ENCODE measurements at regions not wholly inside any gene's neighbourhood (a gene's known extent, or its start where the extent isn't known, plus 50 kb on each side); places are given as distances from the start of the nearest gene placed in this dataset.

DNA sequence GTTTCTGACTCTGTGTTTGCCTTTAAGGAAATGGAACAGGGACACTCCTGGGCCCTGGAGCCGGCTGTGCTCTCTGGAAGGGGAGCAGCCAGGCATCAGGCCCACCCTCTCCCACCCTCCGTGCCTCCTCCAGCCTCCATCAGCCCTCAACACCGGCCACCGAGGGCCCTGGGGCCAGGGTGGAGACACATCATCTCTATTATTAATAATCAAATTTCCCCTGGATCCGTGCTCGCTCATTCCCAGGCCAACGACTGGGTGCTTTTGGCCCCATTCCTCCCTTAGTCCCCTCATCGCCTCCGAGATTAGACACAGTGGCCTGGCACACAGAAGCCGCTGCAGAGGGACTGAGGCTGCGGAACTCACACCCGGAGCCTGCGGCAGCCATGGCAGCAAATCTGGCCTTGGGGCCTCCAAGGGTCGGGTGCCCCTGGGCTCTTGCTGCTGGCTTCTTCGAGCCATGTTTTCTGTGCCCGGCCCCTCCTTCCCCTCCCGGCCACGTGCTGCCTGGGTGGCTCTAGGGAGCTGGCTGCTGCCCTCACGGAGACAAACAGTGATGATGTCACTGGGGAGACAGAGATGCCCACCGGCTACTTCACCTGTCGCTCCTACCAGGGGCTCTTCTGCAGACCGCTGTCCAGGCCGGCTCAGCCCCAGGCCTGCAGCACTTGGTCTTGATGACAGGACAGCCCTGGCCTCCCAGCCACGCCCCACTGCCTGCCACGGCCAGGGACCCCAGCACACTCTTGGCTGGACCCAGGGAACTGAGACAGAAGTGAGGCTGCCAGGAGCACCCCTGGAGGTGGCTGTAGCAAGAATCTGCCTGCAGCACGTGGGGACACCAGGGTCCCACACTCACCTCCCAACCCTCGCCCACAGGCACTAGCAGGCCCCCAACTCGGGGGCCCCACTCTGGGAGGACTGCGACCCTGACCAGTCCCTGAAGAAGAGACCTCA, 76.6 kb upstream of the PPP1R26 start:
- TF ChIP-seq, protein P1, sequence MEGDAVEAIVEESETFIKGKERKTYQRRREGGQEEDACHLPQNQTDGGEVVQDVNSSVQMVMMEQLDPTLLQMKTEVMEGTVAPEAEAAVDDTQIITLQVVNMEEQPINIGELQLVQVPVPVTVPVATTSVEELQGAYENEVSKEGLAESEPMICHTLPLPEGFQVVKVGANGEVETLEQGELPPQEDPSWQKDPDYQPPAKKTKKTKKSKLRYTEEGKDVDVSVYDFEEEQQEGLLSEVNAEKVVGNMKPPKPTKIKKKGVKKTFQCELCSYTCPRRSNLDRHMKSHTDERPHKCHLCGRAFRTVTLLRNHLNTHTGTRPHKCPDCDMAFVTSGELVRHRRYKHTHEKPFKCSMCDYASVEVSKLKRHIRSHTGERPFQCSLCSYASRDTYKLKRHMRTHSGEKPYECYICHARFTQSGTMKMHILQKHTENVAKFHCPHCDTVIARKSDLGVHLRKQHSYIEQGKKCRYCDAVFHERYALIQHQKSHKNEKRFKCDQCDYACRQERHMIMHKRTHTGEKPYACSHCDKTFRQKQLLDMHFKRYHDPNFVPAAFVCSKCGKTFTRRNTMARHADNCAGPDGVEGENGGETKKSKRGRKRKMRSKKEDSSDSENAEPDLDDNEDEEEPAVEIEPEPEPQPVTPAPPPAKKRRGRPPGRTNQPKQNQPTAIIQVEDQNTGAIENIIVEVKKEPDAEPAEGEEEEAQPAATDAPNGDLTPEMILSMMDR (IDR thresholded peaks at IDR 0.05) = no peak

DNA sequence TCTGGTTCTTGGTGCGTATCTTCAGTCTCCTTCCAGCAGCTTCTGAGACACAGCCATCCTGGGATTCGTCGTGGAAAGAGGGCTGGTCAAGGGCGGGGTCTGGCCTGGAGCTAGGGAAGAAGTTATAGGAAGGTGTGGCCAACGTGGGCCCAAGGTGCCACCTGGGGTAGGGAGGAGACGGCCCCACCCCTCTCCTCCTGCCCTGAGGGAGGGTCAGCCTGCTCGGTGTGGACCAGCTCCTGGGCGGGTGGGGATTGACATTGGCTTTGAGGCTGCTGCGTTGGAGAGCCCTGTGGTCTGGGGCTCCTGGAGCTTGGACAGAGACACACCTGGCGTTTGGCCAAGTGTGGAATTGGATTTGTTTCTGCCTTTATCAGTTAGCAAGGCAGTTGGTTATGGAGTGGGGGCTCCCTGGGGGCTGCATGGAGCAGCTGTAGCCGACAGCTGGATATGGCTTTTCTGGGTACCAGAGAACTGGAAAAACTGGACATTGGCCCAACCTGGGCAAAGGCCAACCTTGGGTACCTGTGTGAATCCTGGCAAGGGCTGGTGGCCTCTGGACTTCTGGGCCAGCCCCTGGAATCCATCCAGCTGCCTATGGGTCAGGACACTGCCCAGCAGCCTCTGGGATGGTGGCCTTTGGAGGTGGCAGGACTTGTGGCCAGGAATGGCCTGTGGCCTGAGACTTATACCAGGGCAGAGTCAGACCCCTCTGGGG, 75.7 kb upstream of the PPP1R26 start:
- TF ChIP-seq, protein P1 (IDR thresholded peaks at IDR 0.05) = no peak

DNA sequence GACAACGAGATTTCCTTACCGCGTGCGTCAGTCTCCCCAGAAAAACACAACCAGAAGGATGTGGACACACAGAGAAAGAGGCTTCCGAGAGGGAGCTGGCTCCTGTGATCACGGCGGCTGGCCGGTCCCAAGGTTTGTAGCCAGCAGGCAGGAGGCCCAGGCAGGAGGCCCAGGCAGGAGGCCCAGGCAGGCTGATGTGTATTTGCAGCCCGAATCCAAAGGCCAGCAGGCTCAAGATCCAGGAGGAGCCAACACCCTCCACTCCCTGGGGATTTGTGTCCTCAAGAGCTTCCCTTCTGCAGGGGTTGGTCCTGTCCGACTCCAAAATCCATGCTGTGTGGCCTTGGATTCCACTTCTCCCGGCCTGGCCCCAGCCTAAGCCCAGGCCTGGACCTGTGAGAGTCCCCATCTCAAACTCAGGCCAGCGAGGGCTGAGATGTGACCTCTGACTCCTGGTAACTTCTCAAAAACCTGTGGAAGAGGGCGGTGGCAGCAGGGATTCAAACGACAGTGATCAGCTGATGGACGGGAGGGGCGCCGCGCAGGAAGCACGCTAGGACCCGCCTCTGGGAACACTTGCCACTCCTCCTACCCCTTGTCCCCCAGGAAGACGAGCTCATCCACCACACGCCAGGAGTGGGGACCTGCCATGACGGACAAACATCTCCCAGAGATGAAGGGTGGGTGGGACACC, 75.0 kb upstream of the PPP1R26 start:
- TF ChIP-seq, protein P1 (IDR thresholded peaks at IDR 0.05) = no peak

- TF ChIP-seq, protein P1 (IDR thresholded peaks at IDR 0.05) = no peak
These were observed 70.9 kb upstream of the PPP1R26 start for GRCh38 chr9:135408476-135409254.

- TF ChIP-seq, protein P1 (IDR thresholded peaks at IDR 0.05) = no peak
These were observed 70.0 kb upstream of the PPP1R26 start for GRCh38 chr9:135409286-135410200.

- TF ChIP-seq, protein P1 (IDR thresholded peaks at IDR 0.05) = no peak
These were observed 69.2 kb upstream of the PPP1R26 start for GRCh38 chr9:135410421-135410820.

Data from LNCAP (cell line).